ENCODE measurements at regions not wholly inside any gene's neighbourhood (a gene's known extent, or its start where the extent isn't known, plus 50 kb on each side); places are given as distances from the start of the nearest gene placed in this dataset.

DNA sequence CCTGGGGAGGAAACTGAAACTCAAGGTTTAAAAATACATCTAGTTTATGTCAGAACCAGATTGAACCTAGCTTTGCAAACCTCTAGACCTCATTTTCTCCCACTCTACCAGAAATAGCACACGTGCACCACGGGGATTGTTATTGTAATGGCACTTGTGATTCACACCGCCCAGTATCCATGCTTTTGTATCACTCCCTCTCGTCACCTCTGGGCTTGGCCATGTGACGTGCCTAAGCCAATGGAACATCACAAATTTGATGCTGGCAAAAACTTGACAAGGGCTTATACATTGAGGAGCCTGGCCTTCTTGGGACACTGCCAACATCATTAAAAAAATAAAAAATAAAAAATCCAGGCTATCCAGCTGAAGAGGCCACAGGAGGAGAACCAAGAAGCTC, 495.8 kb upstream of the POU3F3 start:
- TF ChIP-seq RAD21 (IDR thresholded peaks at IDR 0.05; ENCODE audit: low read depth) (no peak), TEAD4 (IDR thresholded peaks at IDR 0.05) (no peak), YY1 (IDR thresholded peaks at IDR 0.05; ENCODE audit: low read depth) (no peak), TAF1 (IDR thresholded peaks at IDR 0.05; ENCODE audit: low read depth) (no peak), EGR1 (IDR thresholded peaks at IDR 0.05) (no peak), TCF12 (IDR thresholded peaks at IDR 0.05; ENCODE audit: low read depth) (no peak), CEBPB (IDR thresholded peaks at IDR 0.05) (no peak), CREB1 (IDR thresholded peaks at IDR 0.05; ENCODE audit: low read depth) (no peak), EP300 (IDR thresholded peaks at IDR 0.05; ENCODE audit: borderline replicate concordance) (no peak), ZBTB7A (IDR thresholded peaks at IDR 0.05; ENCODE audit: low read depth) (no peak), FOXM1 (IDR thresholded peaks at IDR 0.05; ENCODE audit: borderline replicate concordance, low read depth) (no peak), NFIC (IDR thresholded peaks at IDR 0.05) (no peak)
- TF ChIP-seq, protein P1, sequence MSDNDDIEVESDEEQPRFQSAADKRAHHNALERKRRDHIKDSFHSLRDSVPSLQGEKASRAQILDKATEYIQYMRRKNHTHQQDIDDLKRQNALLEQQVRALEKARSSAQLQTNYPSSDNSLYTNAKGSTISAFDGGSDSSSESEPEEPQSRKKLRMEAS (IDR thresholded peaks at IDR 0.05) = no peak
- TF ChIP-seq, protein P2, sequence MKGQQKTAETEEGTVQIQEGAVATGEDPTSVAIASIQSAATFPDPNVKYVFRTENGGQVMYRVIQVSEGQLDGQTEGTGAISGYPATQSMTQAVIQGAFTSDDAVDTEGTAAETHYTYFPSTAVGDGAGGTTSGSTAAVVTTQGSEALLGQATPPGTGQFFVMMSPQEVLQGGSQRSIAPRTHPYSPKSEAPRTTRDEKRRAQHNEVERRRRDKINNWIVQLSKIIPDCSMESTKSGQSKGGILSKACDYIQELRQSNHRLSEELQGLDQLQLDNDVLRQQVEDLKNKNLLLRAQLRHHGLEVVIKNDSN (IDR thresholded peaks at IDR 0.05) = no peak
- TF ChIP-seq, protein P3, sequence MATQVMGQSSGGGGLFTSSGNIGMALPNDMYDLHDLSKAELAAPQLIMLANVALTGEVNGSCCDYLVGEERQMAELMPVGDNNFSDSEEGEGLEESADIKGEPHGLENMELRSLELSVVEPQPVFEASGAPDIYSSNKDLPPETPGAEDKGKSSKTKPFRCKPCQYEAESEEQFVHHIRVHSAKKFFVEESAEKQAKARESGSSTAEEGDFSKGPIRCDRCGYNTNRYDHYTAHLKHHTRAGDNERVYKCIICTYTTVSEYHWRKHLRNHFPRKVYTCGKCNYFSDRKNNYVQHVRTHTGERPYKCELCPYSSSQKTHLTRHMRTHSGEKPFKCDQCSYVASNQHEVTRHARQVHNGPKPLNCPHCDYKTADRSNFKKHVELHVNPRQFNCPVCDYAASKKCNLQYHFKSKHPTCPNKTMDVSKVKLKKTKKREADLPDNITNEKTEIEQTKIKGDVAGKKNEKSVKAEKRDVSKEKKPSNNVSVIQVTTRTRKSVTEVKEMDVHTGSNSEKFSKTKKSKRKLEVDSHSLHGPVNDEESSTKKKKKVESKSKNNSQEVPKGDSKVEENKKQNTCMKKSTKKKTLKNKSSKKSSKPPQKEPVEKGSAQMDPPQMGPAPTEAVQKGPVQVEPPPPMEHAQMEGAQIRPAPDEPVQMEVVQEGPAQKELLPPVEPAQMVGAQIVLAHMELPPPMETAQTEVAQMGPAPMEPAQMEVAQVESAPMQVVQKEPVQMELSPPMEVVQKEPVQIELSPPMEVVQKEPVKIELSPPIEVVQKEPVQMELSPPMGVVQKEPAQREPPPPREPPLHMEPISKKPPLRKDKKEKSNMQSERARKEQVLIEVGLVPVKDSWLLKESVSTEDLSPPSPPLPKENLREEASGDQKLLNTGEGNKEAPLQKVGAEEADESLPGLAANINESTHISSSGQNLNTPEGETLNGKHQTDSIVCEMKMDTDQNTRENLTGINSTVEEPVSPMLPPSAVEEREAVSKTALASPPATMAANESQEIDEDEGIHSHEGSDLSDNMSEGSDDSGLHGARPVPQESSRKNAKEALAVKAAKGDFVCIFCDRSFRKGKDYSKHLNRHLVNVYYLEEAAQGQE (IDR thresholded peaks at IDR 0.05; ENCODE audit: low read depth) = no peak

DNA sequence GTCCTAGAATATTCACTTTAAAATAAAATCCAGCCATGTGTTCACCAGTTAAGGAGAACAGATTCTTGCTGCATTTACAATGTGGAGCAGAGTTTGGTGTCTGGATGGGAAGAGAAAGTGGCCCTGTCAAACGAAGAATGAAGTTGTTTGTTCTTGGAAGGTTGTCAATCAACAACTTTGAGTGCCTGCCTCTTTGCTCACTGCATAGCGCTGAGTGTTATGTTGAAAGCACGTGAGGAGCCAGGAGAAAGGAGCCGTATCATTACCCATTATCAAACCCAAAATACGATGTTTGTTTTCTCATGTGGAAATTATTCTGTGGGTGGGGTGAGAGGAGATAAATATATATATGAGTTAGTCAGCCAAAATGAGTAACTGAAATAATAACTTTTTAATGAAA, 492.5 kb upstream of the POU3F3 start:
- TF ChIP-seq TCF12 (IDR thresholded peaks at IDR 0.05; ENCODE audit: low read depth) = no peak
- TF ChIP-seq, protein P3 (IDR thresholded peaks at IDR 0.05; ENCODE audit: low read depth) = no peak
- TF ChIP-seq, protein P1 (IDR thresholded peaks at IDR 0.05) = no peak
- TF ChIP-seq RAD21 (IDR thresholded peaks at IDR 0.05; ENCODE audit: low read depth) = no peak
- no peak for TF ChIP-seq NFIC (IDR thresholded peaks at IDR 0.05)
- no peak for TF ChIP-seq TAF1 (IDR thresholded peaks at IDR 0.05; ENCODE audit: low read depth)
- TF ChIP-seq CREB1 (IDR thresholded peaks at IDR 0.05; ENCODE audit: low read depth) = no peak
- no peak for TF ChIP-seq ZBTB7A (IDR thresholded peaks at IDR 0.05; ENCODE audit: low read depth)
- no peak for TF ChIP-seq YY1 (IDR thresholded peaks at IDR 0.05; ENCODE audit: low read depth)
- TF ChIP-seq, protein P2 (IDR thresholded peaks at IDR 0.05) = no peak
- TF ChIP-seq EP300 (IDR thresholded peaks at IDR 0.05; ENCODE audit: borderline replicate concordance) = no peak
- no peak for TF ChIP-seq FOXM1 (IDR thresholded peaks at IDR 0.05; ENCODE audit: borderline replicate concordance, low read depth)

DNA sequence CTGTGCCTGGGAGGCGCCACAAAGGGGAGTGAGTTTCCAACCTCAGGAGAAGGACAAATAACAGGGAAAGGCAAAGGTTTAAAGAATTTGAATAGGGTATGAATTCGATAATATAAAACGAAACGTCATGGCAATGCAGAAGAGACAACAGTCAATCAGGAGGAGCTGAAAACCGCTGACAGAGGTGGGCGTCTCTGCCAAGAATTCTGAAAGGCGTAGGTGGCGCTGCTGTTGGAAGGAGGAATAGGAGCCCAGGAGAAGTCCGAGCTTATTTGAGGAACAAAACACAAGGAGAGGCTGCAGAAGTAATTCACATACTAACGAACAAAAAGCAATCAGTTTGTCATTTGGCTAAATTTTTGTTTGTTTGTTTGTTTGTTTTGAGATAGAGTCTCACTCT, 485.8 kb upstream of the POU3F3 start:
- TF ChIP-seq, protein P1 (IDR thresholded peaks at IDR 0.05) = no peak
- TF ChIP-seq CEBPB (IDR thresholded peaks at IDR 0.05) (no peak), TCF12 (IDR thresholded peaks at IDR 0.05; ENCODE audit: low read depth) (no peak), FOXM1 (IDR thresholded peaks at IDR 0.05; ENCODE audit: borderline replicate concordance, low read depth) (no peak), RAD21 (IDR thresholded peaks at IDR 0.05; ENCODE audit: low read depth) (no peak)

DNA sequence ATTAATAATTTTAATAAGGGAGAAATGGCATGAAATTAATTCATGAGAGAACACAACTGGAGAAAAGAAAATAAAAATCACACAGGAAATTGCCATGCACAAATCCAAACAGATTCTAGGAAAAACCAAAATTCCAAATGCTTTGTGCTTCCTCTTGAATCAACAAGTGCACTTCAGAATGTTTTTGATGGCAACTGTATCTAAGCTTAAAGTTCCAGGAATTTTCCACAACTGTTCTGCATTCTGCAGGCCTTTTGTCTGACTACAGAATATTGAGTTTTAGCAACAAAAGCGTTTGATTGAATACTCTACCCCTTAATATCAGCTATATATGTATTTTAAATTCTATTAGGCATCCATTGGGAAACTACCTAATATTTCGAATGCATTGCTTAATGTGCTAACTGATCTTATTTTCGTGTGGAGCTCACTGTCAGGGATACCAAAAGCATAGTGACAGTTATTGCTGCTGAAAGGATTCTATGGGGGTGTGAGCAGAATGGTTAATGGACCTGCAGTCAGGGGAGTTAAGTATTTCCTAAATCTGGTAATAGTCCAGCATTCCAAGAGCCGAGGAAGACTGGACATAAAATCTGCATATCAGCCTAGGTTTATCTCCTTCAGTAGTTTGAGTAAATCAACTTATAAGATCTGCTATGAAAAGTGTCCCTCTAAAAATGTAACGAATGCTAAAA, 482.7 kb upstream of the POU3F3 start:
- no peak for TF ChIP-seq EGR1 (IDR thresholded peaks at IDR 0.05)
- no peak for TF ChIP-seq RAD21 (IDR thresholded peaks at IDR 0.05; ENCODE audit: low read depth)
- no peak for TF ChIP-seq ZBTB7A (IDR thresholded peaks at IDR 0.05; ENCODE audit: low read depth)
- no peak for TF ChIP-seq TEAD4 (IDR thresholded peaks at IDR 0.05)
- TF ChIP-seq FOXM1 (IDR thresholded peaks at IDR 0.05; ENCODE audit: borderline replicate concordance, low read depth) = no peak
- TF ChIP-seq, protein P1 (IDR thresholded peaks at IDR 0.05) = no peak
- TF ChIP-seq TCF12 (IDR thresholded peaks at IDR 0.05; ENCODE audit: low read depth) = no peak
- no peak for TF ChIP-seq YY1 (IDR thresholded peaks at IDR 0.05; ENCODE audit: low read depth)
- no peak for TF ChIP-seq NFIC (IDR thresholded peaks at IDR 0.05)
- TF ChIP-seq CREB1 (IDR thresholded peaks at IDR 0.05; ENCODE audit: low read depth) = no peak
- TF ChIP-seq, protein P2 (IDR thresholded peaks at IDR 0.05) = no peak
- no peak for TF ChIP-seq EP300 (IDR thresholded peaks at IDR 0.05; ENCODE audit: borderline replicate concordance)
- TF ChIP-seq, protein P3 (IDR thresholded peaks at IDR 0.05; ENCODE audit: low read depth) = no peak
- no peak for TF ChIP-seq TAF1 (IDR thresholded peaks at IDR 0.05; ENCODE audit: low read depth)
